Kidney (tissue), 13 donors: ENCODE measurements at regions not wholly inside any gene's neighbourhood (a gene's known extent, or its start where the extent isn't known, plus 50 kb on each side); places are given as distances from the start of the nearest gene placed in this dataset.

Experiments used
- DNase-seq, 5 donors: peaks; one replicate each; pipeline ENCODE4 v3.0.0-alpha.2; 2013 to 2020
- FAIRE-seq: peaks from 2 replicates; lab custom pipeline; 2012; peaks lifted over from hg19 to GRCh38; lab: Jason Lieb, UNC
- H3K27ac ChIP-seq, 2 donors: one replicate each; pipeline ENCODE4 v1.7.0; 2013; ENCODE audit warnings: low read depth in 2 of 2, low read length in 2 of 2, inconsistent platforms in 1 of 2
- H3K27me3 ChIP-seq: one replicate; pipeline ENCODE4 v1.7.1; 2013; ENCODE audit warnings: low read length, inconsistent platforms; ENCODE audit not compliant: control insufficient read depth, insufficient read depth
- H3K36me3 ChIP-seq, 3 donors: one replicate each; pipeline versions ENCODE4 v1.7.0 to v1.7.1; 2013; ENCODE audit warnings: low read length in 3 of 3, control low read depth in 1 of 3, inconsistent platforms in 1 of 3; ENCODE audit not compliant: insufficient read depth in 3 of 3, control insufficient read depth in 2 of 3
- H3K4me1 ChIP-seq, 3 donors: one replicate each; pipeline versions ENCODE4 v1.7.0 to v1.7.1; 2013; ENCODE audit warnings: low read length in 3 of 3, inconsistent platforms in 1 of 3, low read depth in 1 of 3; ENCODE audit not compliant: control insufficient read depth in 2 of 3, insufficient read depth in 2 of 3
- H3K4me3 ChIP-seq, 3 donors: one replicate each; pipeline versions ENCODE4 v1.7.0 to v1.8.1; 2013; ENCODE audit warnings: low read length in 3 of 3, control low read depth in 1 of 3, inconsistent platforms in 1 of 3
- H3K9ac ChIP-seq, 3 donors: one replicate each; pipeline versions ENCODE4 v1.7.0 to v1.7.1; 2013; ENCODE audit warnings: low read length in 3 of 3, control low read depth in 1 of 3, inconsistent platforms in 1 of 3
- H3K9me3 ChIP-seq, 3 donors: one replicate each; pipeline versions ENCODE4 v1.7.0 to v1.7.1; 2013; ENCODE audit warnings: low read length in 3 of 3, control low read depth in 1 of 3, inconsistent platforms in 1 of 3; ENCODE audit not compliant: control insufficient read depth in 2 of 3, insufficient read depth in 1 of 3
- CTCF ChIP-seq: IDR thresholded peaks from 3 replicates; pipeline ENCODE4 v1.5.1; 2012; ENCODE audit warnings: mild to moderate bottlenecking, moderate library complexity, borderline replicate concordance; ENCODE audit not compliant: insufficient read depth; ENCODE audit errors: extremely low read depth
- intact Hi-C: fragments of 100-400 bp; cut with DNase I; formaldehyde crosslinking; loops from one replicate; pipeline ENCODE4 v1.11.1; 2022
- donor health status: control.
- donor health status: control.
- donor health status: control.
- donor health status: control.
- donor health status: control.
- donor health status: DM: yes; HTN: yes; CAD: no.
- donor health status: Normal renal cell carcinoma (clear cell type).

- Histone ChIP-seq H3K36me3 (no peaks in the 10 kb centered on the region), H3K4me1 (no peaks in the 10 kb centered on the region), H3K27ac (no peak overlapping the region), H3K4me3 (no peak overlapping the region), H3K27me3 (no peaks in the 10 kb centered on the region), H3K9me3 (no peaks in the 10 kb centered on the region), H3K9ac (no peak overlapping the region)
- DNase-seq (no peak), FAIRE-seq (no peak)
- TF ChIP-seq CTCF, result no peak
- intact Hi-C loops, result no loop called here
These were observed 118.2 kb upstream of the EDNRB start for GRCh38 chr13:78036841-78037240.

- intact Hi-C loops, result no loop called here
- TF ChIP-seq CTCF, result no peak
- H3K27me3 ChIP-seq, result no peaks in the 10 kb centered on the region
- no peaks in the 10 kb centered on the region for H3K4me1 ChIP-seq
- no peak for DNase-seq
- H3K36me3 ChIP-seq, result no peaks in the 10 kb centered on the region
- no peak overlapping the region for H3K4me3 ChIP-seq
- no peak for FAIRE-seq
- H3K27ac ChIP-seq, result no peak overlapping the region
- H3K9ac ChIP-seq, result no peak overlapping the region
- no peaks in the 10 kb centered on the region for H3K9me3 ChIP-seq
These were observed 116.9 kb upstream of the EDNRB start for GRCh38 chr13:78035500-78035899.

GRCh38 chr13:78033509-78033908 lies 114.9 kb upstream of the EDNRB start:
- intact Hi-C loops, result no loop called here
- DNase-seq, result no peak
- no peak for FAIRE-seq
- Histone ChIP-seq H3K9me3 (no peaks in the 10 kb centered on the region), H3K9ac (no peak overlapping the region), H3K27ac (no peak overlapping the region), H3K4me1 (no peaks in the 10 kb centered on the region), H3K4me3 (no peak overlapping the region), H3K27me3 (no peaks in the 10 kb centered on the region), H3K36me3 (no peaks in the 10 kb centered on the region)
- TF ChIP-seq CTCF, result no peak

- Histone ChIP-seq H3K27me3 (no peaks in the 10 kb centered on the region), H3K4me1 (no peaks in the 10 kb centered on the region), H3K9me3 (no peaks in the 10 kb centered on the region), H3K4me3 (no peak overlapping the region), H3K9ac (no peak overlapping the region), H3K27ac (no peak overlapping the region), H3K36me3 (no peaks in the 10 kb centered on the region)
- peak in 1 of 5 donors; percentile 20 for DNase-seq
- TF ChIP-seq CTCF, result no peak
- no peak for FAIRE-seq
- intact Hi-C loops, result no loop called here
These were observed 113.5 kb upstream of the EDNRB start for GRCh38 chr13:78032132-78032531.
